SK-N-SH treated with all-trans-retinoic acid at 6 μM for 48 hours (cell line): ENCODE measurements at regions not wholly inside any gene's neighbourhood (a gene's known extent, or its start where the extent isn't known, plus 50 kb on each side); places are given as distances from the start of the nearest gene placed in this dataset.

Experiments
- ATAC-seq: fragments of 200-7000 bp; cut with Tn5 transposase; 3 replicates; pipeline ENCODE4 v1.9.1; 2020; ENCODE audit warnings: mild to moderate bottlenecking, moderate library complexity
- ARNTL ChIP-seq: fragments of 450-650 bp; formaldehyde crosslinking; IDR thresholded peaks from 2 replicates; pipeline ENCODE4 v1.5.0; 2020; ENCODE audit warnings: low read depth, mild to moderate bottlenecking, moderate library complexity, borderline replicate concordance
- CSDC2 ChIP-seq: fragments of 250-450 bp; sonication (Bioruptor Pico); IDR thresholded peaks from 2 replicates; pipeline ENCODE4 v1.5.0; 2020; ENCODE audit warnings: mild to moderate bottlenecking, moderate library complexity
- CSRNP3 ChIP-seq: fragments of 250-450 bp; sonication (Bioruptor Pico); IDR thresholded peaks from 2 replicates; pipeline ENCODE4 v1.5.1; 2021; ENCODE audit warnings: mild to moderate bottlenecking, moderate library complexity
- GLIS3 ChIP-seq: fragments of 250-450 bp; sonication (Bioruptor Pico); IDR thresholded peaks from 2 replicates; pipeline ENCODE4 v1.5.0; 2020; ENCODE audit warnings: mild to moderate bottlenecking, moderate library complexity
- OSR1 ChIP-seq: fragments of 250-450 bp; sonication (Bioruptor Pico); IDR thresholded peaks from 2 replicates; pipeline ENCODE4 v1.8.0; 2022; ENCODE audit warnings: moderate library complexity, mild to moderate bottlenecking, inconsistent platforms
- PATZ1 ChIP-seq: fragments of 250-450 bp; sonication (Bioruptor Pico); IDR thresholded peaks from 2 replicates; pipeline ENCODE4 v1.8.0; 2020; ENCODE audit warnings: mild to moderate bottlenecking, moderate library complexity, borderline replicate concordance
- POU6F1 ChIP-seq: fragments of 250-450 bp; sonication (Bioruptor Pico); IDR thresholded peaks from 2 replicates; pipeline ENCODE4 v1.8.0; 2021; ENCODE audit warnings: low read depth, mild to moderate bottlenecking, moderate library complexity, borderline replicate concordance
- PPARA ChIP-seq: fragments of 250-450 bp; sonication (Bioruptor Pico); IDR thresholded peaks from 2 replicates; pipeline ENCODE4 v1.5.0; 2020; ENCODE audit warnings: mild to moderate bottlenecking, borderline replicate concordance
- RARB ChIP-seq: fragments of 250-450 bp; sonication (Bioruptor Pico); IDR thresholded peaks from 2 replicates; pipeline ENCODE4 v1.8.0; 2021; ENCODE audit warnings: mild to moderate bottlenecking, moderate library complexity
- SNAI2 ChIP-seq: fragments of 250-450 bp; sonication (Bioruptor Pico); IDR thresholded peaks from 2 replicates; pipeline ENCODE4 v1.5.0; 2020; ENCODE audit warnings: mild to moderate bottlenecking, moderate library complexity
- TSHZ2 ChIP-seq: fragments of 250-450 bp; sonication (Bioruptor Pico); IDR thresholded peaks from 2 replicates; pipeline ENCODE4 v1.5.0; 2020; ENCODE audit warnings: mild to moderate bottlenecking, moderate library complexity
- ZC3H10 ChIP-seq: fragments of 250-450 bp; sonication (Bioruptor Pico); IDR thresholded peaks from 2 replicates; pipeline ENCODE4 v1.5.1; 2021; ENCODE audit warnings: mild to moderate bottlenecking, moderate library complexity
- ZFP3 ChIP-seq: fragments of 250-450 bp; sonication (Bioruptor Pico); IDR thresholded peaks from 2 replicates; pipeline ENCODE4 v1.5.0; 2020; ENCODE audit warnings: mild to moderate bottlenecking, moderate library complexity
- ZFP30 ChIP-seq: fragments of 450-650 bp; formaldehyde crosslinking; IDR thresholded peaks from 2 replicates; pipeline ENCODE4 v1.5.0; 2022; ENCODE audit warnings: mild to moderate bottlenecking, moderate library complexity
- ZNF565 ChIP-seq: fragments of 450-650 bp; formaldehyde crosslinking; conservative IDR thresholded peaks from 2 replicates; pipeline ENCODE4 v1.5.0; 2020; ENCODE audit warnings: low read depth, mild to moderate bottlenecking, moderate library complexity
- ZNF70 ChIP-seq: fragments of 450-650 bp; formaldehyde crosslinking; IDR thresholded peaks from 2 replicates; pipeline ENCODE4 v1.5.0; 2020; ENCODE audit warnings: mild to moderate bottlenecking, moderate library complexity
- ZNF8 ChIP-seq: fragments of 450-650 bp; formaldehyde crosslinking; IDR thresholded peaks from 2 replicates; pipeline ENCODE4 v1.5.0; 2020; ENCODE audit warnings: mild to moderate bottlenecking, moderate library complexity

- no peak for TF ChIP-seq CSRNP3
- no peak for TF ChIP-seq ZFP30
- TF ChIP-seq PATZ1 (CRISPR knock-in tag): no peak
- no peak for TF ChIP-seq PPARA (CRISPR knock-in tag)
- TF ChIP-seq GLIS3: no peak
- TF ChIP-seq, all 23 proteins: peak for 0
Observed at GRCh38 chr11:37623778-37624177, 1025.7 kb upstream of the RAG2 start (continued).

- TF ChIP-seq ZNF70 (no peak), ZNF565 (CRISPR knock-in tag) (no peak), CSRNP3 (no peak), ARNTL (CRISPR knock-in tag) (no peak), POU6F1 (CRISPR knock-in tag) (no peak), ZNF8 (CRISPR knock-in tag) (no peak), PATZ1 (CRISPR knock-in tag) (no peak), SNAI2 (CRISPR knock-in tag) (no peak), PPARA (CRISPR knock-in tag) (no peak), RARB (CRISPR knock-in tag) (no peak), ZFP3 (CRISPR knock-in tag) (no peak), ZC3H10 (CRISPR knock-in tag) (no peak), TSHZ2 (no peak), OSR1 (CRISPR knock-in tag) (no peak), GLIS3 (no peak)
- ATAC-seq: no peak
Observed at GRCh38 chr11:37621662-37622061, 1023.6 kb upstream of the RAG2 start.

GRCh38 chr11:37616291-37616690 is 1018.3 kb upstream of the RAG2 start:
- ATAC-seq: no peak
- TF ChIP-seq ZFP3 (CRISPR knock-in tag) (no peak), GLIS3 (no peak), ZNF70 (no peak), ZC3H10 (CRISPR knock-in tag) (no peak), PPARA (CRISPR knock-in tag) (no peak), CSDC2 (CRISPR knock-in tag) (no peak), ZNF565 (CRISPR knock-in tag) (no peak), TSHZ2 (no peak)
- TF ChIP-seq, all 23 proteins: peak for 0
